ENCODE measurements at regions not wholly inside any gene's neighbourhood (a gene's known extent, or its start where the extent isn't known, plus 50 kb on each side); places are given as distances from the start of the nearest gene placed in this dataset.

- no peaks in the 10 kb centered on the region for H3K36me3 Mint-ChIP-seq (ENCODE audit: low read depth)
- peaks cover 5% of the 10 kb centered on the region for H3K9me3 Mint-ChIP-seq
- no peak for TF ChIP-seq CTCF (conservative IDR thresholded peaks at IDR 0.05)
- H3K4me1 Mint-ChIP-seq: no peaks in the 10 kb centered on the region
- no peak overlapping the region for H3K4me3 Mint-ChIP-seq
- no peak for DNase-seq (ENCODE audit: low read depth, low spot score)
- no peaks in the 10 kb centered on the region for H3K27me3 Mint-ChIP-seq (ENCODE audit: low read depth)
- no peak overlapping the region for H3K27ac Mint-ChIP-seq (ENCODE audit: unreplicated experiment)
Measured at GRCh38 chr2:225771701-225772100, 372.2 kb downstream of the NYAP2 start.

- H3K36me3 Mint-ChIP-seq (ENCODE audit: low read depth): no peaks in the 10 kb centered on the region
- H3K27me3 Mint-ChIP-seq (ENCODE audit: low read depth): no peaks in the 10 kb centered on the region
- no peaks in the 10 kb centered on the region for H3K4me1 Mint-ChIP-seq
- H3K27ac Mint-ChIP-seq (ENCODE audit: unreplicated experiment): no peak overlapping the region
- H3K9me3 Mint-ChIP-seq: no peaks in the 10 kb centered on the region
- no peak overlapping the region for H3K4me3 Mint-ChIP-seq
- no peak for DNase-seq (ENCODE audit: low read depth, low spot score)
- no peak for TF ChIP-seq CTCF (conservative IDR thresholded peaks at IDR 0.05)
Measured at GRCh38 chr2:225768741-225769140, 369.2 kb downstream of the NYAP2 start.

- no peak overlapping the region for H3K4me3 Mint-ChIP-seq
- no peak overlapping the region for H3K27ac Mint-ChIP-seq (ENCODE audit: unreplicated experiment)
- H3K27me3 Mint-ChIP-seq (ENCODE audit: low read depth): no peaks in the 10 kb centered on the region
- H3K4me1 Mint-ChIP-seq: no peaks in the 10 kb centered on the region
- no peaks in the 10 kb centered on the region for H3K36me3 Mint-ChIP-seq (ENCODE audit: low read depth)
- no peak for TF ChIP-seq CTCF (conservative IDR thresholded peaks at IDR 0.05)
- no peak for DNase-seq (ENCODE audit: low read depth, low spot score)
- H3K9me3 Mint-ChIP-seq: no peaks in the 10 kb centered on the region
Measured at GRCh38 chr2:225766431-225766830, 366.9 kb downstream of the NYAP2 start.

- no peaks in the 10 kb centered on the region for H3K27me3 Mint-ChIP-seq (ENCODE audit: low read depth)
- H3K9me3 Mint-ChIP-seq: no peaks in the 10 kb centered on the region
- no peaks in the 10 kb centered on the region for H3K4me1 Mint-ChIP-seq
- TF ChIP-seq CTCF (conservative IDR thresholded peaks at IDR 0.05): no peak
- H3K4me3 Mint-ChIP-seq: no peak overlapping the region
- no peak for DNase-seq (ENCODE audit: low read depth, low spot score)
- no peak overlapping the region for H3K27ac Mint-ChIP-seq (ENCODE audit: unreplicated experiment)
- no peaks in the 10 kb centered on the region for H3K36me3 Mint-ChIP-seq (ENCODE audit: low read depth)
Measured at GRCh38 chr2:225765820-225766219, 366.3 kb downstream of the NYAP2 start.

- Mint-ChIP-seq H3K36me3 (ENCODE audit: low read depth) (no peaks in the 10 kb centered on the region), H3K27me3 (ENCODE audit: low read depth) (no peaks in the 10 kb centered on the region), H3K4me3 (no peak overlapping the region), H3K4me1 (no peaks in the 10 kb centered on the region), H3K9me3 (no peaks in the 10 kb centered on the region), H3K27ac (ENCODE audit: unreplicated experiment) (no peak overlapping the region)
- DNase-seq (ENCODE audit: low read depth, low spot score): no peak
- no peak for TF ChIP-seq CTCF (conservative IDR thresholded peaks at IDR 0.05)
Measured at GRCh38 chr2:225764346-225764745, 364.8 kb downstream of the NYAP2 start.

- no peak for DNase-seq (ENCODE audit: low read depth, low spot score)
- Mint-ChIP-seq H3K4me3 (no peak overlapping the region), H3K9me3 (no peaks in the 10 kb centered on the region), H3K27me3 (ENCODE audit: low read depth) (no peaks in the 10 kb centered on the region), H3K36me3 (ENCODE audit: low read depth) (no peaks in the 10 kb centered on the region), H3K27ac (ENCODE audit: unreplicated experiment) (no peak overlapping the region), H3K4me1 (no peaks in the 10 kb centered on the region)
- TF ChIP-seq CTCF (conservative IDR thresholded peaks at IDR 0.05): no peak
Measured at GRCh38 chr2:225763711-225764110, 364.2 kb downstream of the NYAP2 start.
